EH (cell line): ENCODE measurements at regions not wholly inside any gene's neighbourhood (a gene's known extent, or its start where the extent isn't known, plus 50 kb on each side); places are given as distances from the start of the nearest gene placed in this dataset.
"Not testable (repeated sequence)": the region's sequence is repeated elsewhere in the genome, so short reads cannot be mapped to it uniquely, and the experiment has no call there.

Experiments used
- DNase-seq: peaks from one replicate; pipeline ENCODE4 v3.0.0-alpha.2; 2015; ENCODE audit warnings: low read depth

- no peak for DNase-seq
Observed at GRCh38 chr4:59615316-59615715, 1584.8 kb upstream of the ADGRL3 start.

- DNase-seq = no peak
Observed at GRCh38 chr4:59629348-59629747, 1570.8 kb upstream of the ADGRL3 start.

DNA sequence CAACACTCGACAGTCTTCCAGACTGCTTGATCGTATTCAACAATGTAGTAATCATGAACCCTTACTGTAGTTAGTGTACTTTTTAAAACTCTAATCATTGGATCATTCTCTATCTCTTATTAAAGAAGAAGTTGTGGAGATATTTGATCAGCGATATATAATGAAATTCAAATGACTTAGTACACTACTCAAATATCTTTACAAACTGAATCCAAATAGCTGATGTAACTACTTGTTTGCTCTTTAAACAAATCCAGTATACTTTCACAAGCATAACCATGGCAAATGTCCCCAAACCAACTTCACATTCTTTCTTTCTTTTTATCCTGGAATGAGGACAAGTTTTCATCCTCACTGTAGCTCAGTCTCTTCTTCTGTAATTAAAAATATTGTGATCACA, 1569.9 kb upstream of the ADGRL3 start:
- DNase-seq = no peak

GRCh38 chr4:59630922-59631321, 1569.2 kb upstream of the ADGRL3 start:
- no peak for DNase-seq

DNA sequence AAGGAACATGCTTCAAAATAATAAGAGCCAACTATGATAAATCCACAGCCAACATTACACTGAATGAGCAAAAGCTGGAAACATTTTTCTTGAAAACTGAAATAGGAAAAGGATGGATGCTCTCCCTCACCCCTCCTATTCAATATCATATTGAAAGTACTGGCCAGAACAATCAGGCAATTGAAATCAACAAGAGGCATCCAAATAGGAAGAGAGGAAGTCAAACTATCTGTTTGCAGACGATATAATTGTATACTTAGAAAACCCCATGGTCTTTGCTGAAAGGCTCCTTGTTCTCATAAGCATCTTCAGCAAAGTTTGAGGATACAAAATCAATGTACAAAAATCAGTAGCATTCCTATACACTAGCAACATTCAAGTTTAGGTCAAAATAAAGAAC, 1562.5 kb upstream of the ADGRL3 start:
- DNase-seq = no peak

- DNase-seq = no peak
Observed at GRCh38 chr4:59643682-59644081, 1556.4 kb upstream of the ADGRL3 start.

- no peak for DNase-seq
Observed at GRCh38 chr4:59644765-59645164, 1555.4 kb upstream of the ADGRL3 start.

DNA sequence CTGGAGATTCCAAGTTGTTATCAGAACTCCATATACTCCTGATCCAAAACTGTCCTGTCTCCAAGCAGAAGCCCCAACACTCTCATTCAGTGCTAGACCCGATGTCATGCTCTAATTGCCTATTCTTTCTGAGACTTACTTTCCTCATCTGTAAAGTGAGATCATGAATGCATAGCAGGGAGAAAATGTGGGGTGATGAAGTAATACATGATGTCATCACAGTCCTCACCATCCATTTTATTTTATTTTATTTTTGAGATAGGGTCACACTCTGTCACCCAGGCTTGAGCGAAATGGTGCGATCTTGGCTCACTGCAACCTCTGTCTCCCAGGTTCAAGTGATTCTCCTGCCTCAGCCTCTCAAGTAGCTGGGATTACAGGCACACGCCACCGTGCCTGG, 1554.0 kb upstream of the ADGRL3 start:
- DNase-seq = no peak

GRCh38 chr4:59647011-59647410, 1553.1 kb upstream of the ADGRL3 start:
- DNase-seq = no peak

DNA sequence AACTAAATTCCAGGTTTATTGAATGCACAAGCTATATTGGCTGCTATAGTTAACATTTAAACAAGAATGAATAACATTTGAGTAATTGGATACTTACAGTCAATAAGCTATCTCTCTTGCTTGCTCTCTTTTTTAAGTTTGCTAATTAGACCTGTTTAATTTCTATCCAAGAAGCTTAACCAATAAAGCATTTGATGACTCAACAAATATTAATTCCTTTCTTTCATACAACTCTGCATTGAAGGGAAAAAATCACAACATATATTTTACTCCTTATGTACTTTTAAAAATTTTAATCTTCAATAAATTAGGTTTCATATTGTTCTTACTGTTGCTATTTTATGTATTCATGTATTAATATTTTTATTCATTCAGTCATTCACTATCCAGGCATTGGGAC, 1552.6 kb upstream of the ADGRL3 start:
- DNase-seq = no peak

DNA sequence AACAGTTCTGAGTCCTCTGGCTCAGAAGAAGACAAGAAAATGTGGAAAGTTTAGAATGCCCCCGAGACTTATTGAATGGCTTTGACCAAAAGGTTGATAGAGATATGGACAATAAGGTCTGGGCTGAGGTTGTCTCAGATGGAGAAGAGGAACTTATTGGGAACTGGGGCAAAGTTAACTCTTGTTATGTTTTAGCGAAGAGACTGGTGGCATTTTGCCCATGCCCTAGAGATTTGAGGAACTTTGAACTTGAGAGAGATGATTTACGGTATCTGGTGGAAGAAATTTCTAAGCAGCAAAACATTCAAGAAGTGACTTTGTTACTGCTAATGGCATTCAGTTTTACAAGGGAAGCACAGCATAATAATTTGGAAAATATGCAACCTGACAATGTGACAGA, 1549.3 kb upstream of the ADGRL3 start:
- no peak for DNase-seq

DNA sequence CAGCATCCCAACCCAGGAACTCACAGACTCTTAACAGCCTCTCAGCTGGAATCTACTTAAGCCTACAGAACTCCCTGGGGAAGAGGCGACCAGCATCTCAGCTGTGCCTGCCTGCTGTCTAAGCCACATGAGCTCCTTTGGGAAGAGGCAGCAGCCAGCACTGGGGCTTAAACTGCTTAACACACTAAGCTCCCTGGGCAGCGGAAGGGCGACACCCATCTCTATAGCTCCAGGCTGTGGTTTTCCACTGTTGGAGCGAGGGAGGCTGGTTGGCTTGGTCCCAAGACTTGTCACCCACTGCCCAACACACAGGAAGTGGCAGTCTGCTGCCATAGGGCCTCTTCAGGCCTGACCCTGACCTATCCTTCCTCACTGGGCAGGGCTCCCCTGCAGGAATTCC, 1544.1 kb upstream of the ADGRL3 start:
- no peak for DNase-seq

DNA sequence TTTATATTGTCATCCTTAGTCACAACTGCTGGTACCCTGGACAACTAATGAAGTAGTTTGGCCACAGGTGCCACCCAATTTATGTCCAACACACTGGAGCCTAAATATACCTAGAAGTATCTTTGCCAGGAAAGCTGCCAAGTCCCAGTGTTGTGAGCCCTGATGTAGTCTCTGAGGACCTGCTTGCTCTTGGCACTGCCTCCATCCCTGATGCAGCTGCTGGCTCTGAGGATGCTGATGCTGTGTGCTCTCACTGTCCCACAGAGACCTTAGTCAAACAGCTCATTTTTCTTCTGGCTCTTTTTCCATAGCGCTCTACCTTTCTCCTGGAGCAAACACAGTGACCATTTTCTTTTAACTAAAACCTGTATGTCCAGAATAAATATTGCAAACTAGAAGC, 1535.4 kb upstream of the ADGRL3 start:
- no peak for DNase-seq

GRCh38 chr4:59666645-59667044, 1533.5 kb upstream of the ADGRL3 start:
- DNase-seq = no peak

- DNase-seq = no peak
Observed at GRCh38 chr4:59671037-59671436, 1529.1 kb upstream of the ADGRL3 start.

- DNase-seq = no peak
Observed at GRCh38 chr4:59676389-59676788, 1523.7 kb upstream of the ADGRL3 start.

- DNase-seq = not testable (repeated sequence)
Observed at GRCh38 chr4:59676992-59677391, 1523.1 kb upstream of the ADGRL3 start.

DNA sequence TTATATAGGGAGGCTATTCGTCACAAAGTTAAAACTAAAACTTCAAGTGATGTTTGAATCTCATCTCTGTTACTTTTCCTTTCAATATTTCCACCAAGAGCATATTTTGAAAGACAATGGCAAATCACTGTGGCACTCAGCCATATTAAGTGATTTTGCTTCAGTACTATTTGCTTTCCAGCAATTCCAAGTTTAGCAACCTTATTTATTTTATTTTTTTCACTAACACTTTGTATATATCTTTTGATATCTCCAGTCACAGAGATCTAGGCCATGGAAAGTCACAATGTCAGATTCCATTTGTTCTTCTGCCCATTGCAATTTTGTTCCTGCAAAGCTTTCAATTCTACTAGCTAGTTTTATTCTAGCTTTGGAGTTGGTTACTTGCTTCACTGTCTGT, 1514.5 kb upstream of the ADGRL3 start:
- no peak for DNase-seq

GRCh38 chr4:59689149-59689548, 1511.0 kb upstream of the ADGRL3 start:
- no peak for DNase-seq

GRCh38 chr4:59695355-59696053, 1504.6 kb upstream of the ADGRL3 start:
- DNase-seq = no peak

- no peak for DNase-seq
Observed at GRCh38 chr4:59698041-59698440, 1502.1 kb upstream of the ADGRL3 start.

GRCh38 chr4:59700651-59701050, 1499.5 kb upstream of the ADGRL3 start:
- no peak for DNase-seq

DNA sequence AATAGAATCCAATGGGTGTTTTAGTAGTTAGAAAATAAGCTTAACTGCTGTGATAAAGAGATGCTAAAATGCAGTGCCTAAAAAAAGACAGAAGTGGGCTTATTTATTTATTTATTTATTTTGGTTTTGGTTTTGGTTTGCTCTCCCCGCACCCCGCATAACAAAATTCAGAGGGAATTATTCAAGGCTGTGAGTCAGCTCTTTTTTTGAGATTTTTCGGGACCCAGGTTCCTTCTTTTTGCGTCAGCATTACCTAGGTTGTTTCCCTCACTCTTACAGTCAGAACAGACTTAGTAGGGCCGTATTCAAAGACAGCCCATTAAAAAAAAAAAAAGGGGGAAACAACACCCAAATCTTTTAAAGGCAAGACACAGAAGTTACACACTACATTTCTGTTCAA, 1495.5 kb upstream of the ADGRL3 start:
- DNase-seq = no peak

- DNase-seq = no peak
Observed at GRCh38 chr4:59712470-59712869, 1487.7 kb upstream of the ADGRL3 start.

- DNase-seq = not testable (repeated sequence)
Observed at GRCh38 chr4:59724286-59724685, 1475.8 kb upstream of the ADGRL3 start.
